ENCODE measurements at regions not wholly inside any gene's neighbourhood (a gene's known extent, or its start where the extent isn't known, plus 50 kb on each side); places are given as distances from the start of the nearest gene placed in this dataset.

DNA sequence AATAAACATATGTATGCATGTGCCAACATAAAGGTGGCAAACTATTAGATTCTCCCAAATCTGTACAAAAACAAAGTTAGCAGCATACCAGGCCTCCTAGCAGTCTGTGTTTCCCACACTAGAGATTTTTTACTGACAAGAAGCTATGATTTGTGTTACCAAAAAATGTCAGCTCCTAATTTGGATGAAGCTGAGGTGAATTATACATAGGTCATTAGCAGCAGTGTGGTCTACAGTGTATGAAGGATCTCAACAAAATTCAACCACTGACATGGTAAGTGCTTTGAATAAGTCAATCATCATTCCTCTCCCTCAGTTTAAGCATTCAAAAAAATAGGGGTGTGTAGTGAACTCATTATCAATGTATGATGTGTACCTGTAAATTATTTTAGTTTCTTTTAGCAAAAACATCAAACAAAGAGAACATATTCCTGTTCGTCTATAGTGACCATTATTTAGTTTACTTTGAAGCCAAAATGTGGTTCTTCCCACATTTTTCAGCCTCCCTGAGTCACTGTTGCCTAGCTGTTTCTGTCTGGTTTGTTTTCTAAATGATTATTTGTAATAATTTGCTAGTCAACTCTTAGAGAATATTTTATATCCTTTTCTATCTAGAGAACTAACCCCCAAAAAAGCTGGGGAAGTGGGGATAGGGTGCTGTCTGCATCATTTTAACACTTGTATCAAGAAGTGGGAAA is 52.1 kb upstream of the RGMB start:
- TF ChIP-seq, protein P1, sequence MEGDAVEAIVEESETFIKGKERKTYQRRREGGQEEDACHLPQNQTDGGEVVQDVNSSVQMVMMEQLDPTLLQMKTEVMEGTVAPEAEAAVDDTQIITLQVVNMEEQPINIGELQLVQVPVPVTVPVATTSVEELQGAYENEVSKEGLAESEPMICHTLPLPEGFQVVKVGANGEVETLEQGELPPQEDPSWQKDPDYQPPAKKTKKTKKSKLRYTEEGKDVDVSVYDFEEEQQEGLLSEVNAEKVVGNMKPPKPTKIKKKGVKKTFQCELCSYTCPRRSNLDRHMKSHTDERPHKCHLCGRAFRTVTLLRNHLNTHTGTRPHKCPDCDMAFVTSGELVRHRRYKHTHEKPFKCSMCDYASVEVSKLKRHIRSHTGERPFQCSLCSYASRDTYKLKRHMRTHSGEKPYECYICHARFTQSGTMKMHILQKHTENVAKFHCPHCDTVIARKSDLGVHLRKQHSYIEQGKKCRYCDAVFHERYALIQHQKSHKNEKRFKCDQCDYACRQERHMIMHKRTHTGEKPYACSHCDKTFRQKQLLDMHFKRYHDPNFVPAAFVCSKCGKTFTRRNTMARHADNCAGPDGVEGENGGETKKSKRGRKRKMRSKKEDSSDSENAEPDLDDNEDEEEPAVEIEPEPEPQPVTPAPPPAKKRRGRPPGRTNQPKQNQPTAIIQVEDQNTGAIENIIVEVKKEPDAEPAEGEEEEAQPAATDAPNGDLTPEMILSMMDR (IDR thresholded peaks at IDR 0.05 in 4 of 5, conservative IDR thresholded peaks at IDR 0.05 in 1 of 5), result no peak
- no peak for TF ChIP-seq POLR2A (IDR thresholded peaks at IDR 0.05)

Data from gastrocnemius medialis (tissue), 4 donors.